Occipital lobe (tissue), 2 donors: ENCODE measurements at regions not wholly inside any gene's neighbourhood (a gene's known extent, or its start where the extent isn't known, plus 50 kb on each side); places are given as distances from the start of the nearest gene placed in this dataset. TPM values are rescaled to one million over a fixed set of nuclear protein-coding genes. Genes with fewer than 3 reads are reported as not detected.
"Not testable (repeated sequence)": the region's sequence is repeated elsewhere in the genome, so short reads cannot be mapped to it uniquely, and the experiment has no call there.

Source experiments
- DNase-seq: peaks from one replicate; lab custom pipeline; 2025; lab: John Stamatoyannopoulos, UW
- small RNA-seq: library from RNA; depleted of rRNA; stranded (forward); fragments of <200 nt; gene quantifications from one replicate; pipeline ENCODE3, GENCODE V24; 2014

GRCh38 chr7:153993402-153993801 lies 58.8 kb upstream of the DPP6 start:
- not testable (repeated sequence) for DNase-seq

- not testable (repeated sequence) for DNase-seq
Measured at GRCh38 chr7:153998896-153999295, 53.3 kb upstream of the DPP6 start.

Small RNAs in the stretch of these regions (small RNA-seq; reads per million reads assigned to genes)
- not detected for gene AC005588.1
- gene AC079809.1: not detected
